ENCODE measurements at regions not wholly inside any gene's neighbourhood (a gene's known extent, or its start where the extent isn't known, plus 50 kb on each side); places are given as distances from the start of the nearest gene placed in this dataset.

GRCh38 chr7:119197172-119197876, 972.8 kb downstream of the ANKRD7 start:
- Histone ChIP-seq H3K4me1 (no peaks in the 10 kb centered on the region), H3K27me3 (no peaks in the 10 kb centered on the region), H3K27ac (no peak overlapping the region), H3K9me3 (peaks cover 0 to 14% (median 0%) of the 10 kb centered on the region in 11 donors), H3K36me3 (no peaks in the 10 kb centered on the region), H3K4me3 (no peak overlapping the region)
- no peak for TF ChIP-seq CTCF (IDR thresholded peaks at IDR 0.05)
- DNase-seq (no peak), ATAC-seq (no peak)
- WGBS, 2 donors = 79 to 81% methylated on average over 9 of the region's 9 CpGs
- intact Hi-C loops (cut with DNase I) = no loop called here

- H3K4me3 ChIP-seq = no peak overlapping the region
- WGBS, 2 donors = 20 to 27% methylated on average over 8 of the region's 8 CpGs
- no peak for DNase-seq
- intact Hi-C loops (cut with DNase I) = no loop called here
- peaks cover 0 to 14% (median 0%) of the 10 kb centered on the region in 11 donors for H3K9me3 ChIP-seq
- TF ChIP-seq CTCF (IDR thresholded peaks at IDR 0.05) = peak; percentile 12 to 54 (median 44)
- no peak for ATAC-seq
- no peaks in the 10 kb centered on the region for H3K36me3 ChIP-seq
- H3K27ac ChIP-seq = no peak overlapping the region
- H3K4me1 ChIP-seq = no peaks in the 10 kb centered on the region
- H3K27me3 ChIP-seq = no peaks in the 10 kb centered on the region
Observed at GRCh38 chr7:119197877-119198527, 973.5 kb downstream of the ANKRD7 start.

- WGBS, 2 donors = 85 to 96% methylated on average over 3 of the region's 3 CpGs
- intact Hi-C loops (cut with DNase I) = no loop called here
- Histone ChIP-seq H3K4me3 (no peak overlapping the region), H3K36me3 (no peaks in the 10 kb centered on the region), H3K27ac (no peak overlapping the region), H3K27me3 (no peaks in the 10 kb centered on the region), H3K9me3 (peaks cover 0 to 28% (median 0%) of the 10 kb centered on the region in 11 donors), H3K4me1 (no peaks in the 10 kb centered on the region)
- ATAC-seq = no peak
- no peak for TF ChIP-seq CTCF (IDR thresholded peaks at IDR 0.05)
- no peak for DNase-seq
Observed at GRCh38 chr7:119219663-119220062, 995.2 kb downstream of the ANKRD7 start.

- H3K9me3 ChIP-seq = peaks cover 0 to 9% (median 0%) of the 10 kb centered on the region in 11 donors
- no peaks in the 10 kb centered on the region for H3K36me3 ChIP-seq
- no peak overlapping the region for H3K27ac ChIP-seq
- TF ChIP-seq CTCF (IDR thresholded peaks at IDR 0.05) = no peak
- DNase-seq (no peak), ATAC-seq (no peak)
- intact Hi-C loops (cut with DNase I) = no loop called here
- H3K4me3 ChIP-seq = no peak overlapping the region
- H3K4me1 ChIP-seq = no peaks in the 10 kb centered on the region
- no peaks in the 10 kb centered on the region for H3K27me3 ChIP-seq
- 60 to 63% methylated on average over 2 of the region's 2 CpGs for whole genome bisulfite sequencing, 2 donors
Observed at GRCh38 chr7:119223930-119224329, 999.4 kb downstream of the ANKRD7 start.

All from heart right ventricle (tissue), 16 donors.